SJSA1 (cell line): ENCODE measurements at regions not wholly inside any gene's neighbourhood (a gene's known extent, or its start where the extent isn't known, plus 50 kb on each side); places are given as distances from the start of the nearest gene placed in this dataset.

Experiments used
- DNase-seq, 2 experiments: peaks; one replicate each; pipeline ENCODE4 v3.0.0-alpha.2; 2015 to 2020; ENCODE audit warnings: low spot score in 2 of 2, low read depth in 1 of 2
- H3K27ac ChIP-seq: fragments of 250-450 bp; sonication (Bioruptor Pico); 2 replicates; pipeline ENCODE4 v1.5.1; 2020; ENCODE audit warnings: mild to moderate bottlenecking, moderate library complexity
- H3K27me3 ChIP-seq: fragments of 250-450 bp; sonication (Bioruptor Pico); replicated peaks from 2 replicates; pipeline ENCODE4 v1.5.1; 2020; ENCODE audit warnings: mild to moderate bottlenecking, moderate library complexity
- H3K36me3 ChIP-seq: fragments of 250-450 bp; sonication (Bioruptor Pico); 2 replicates; pipeline ENCODE4 v1.5.1; 2020; ENCODE audit warnings: mild to moderate bottlenecking
- H3K4me1 ChIP-seq: fragments of 250-450 bp; sonication (Bioruptor Pico); replicated peaks from 2 replicates; pipeline ENCODE4 v1.6.1; 2021; ENCODE audit warnings: mild to moderate bottlenecking
- H3K4me3 ChIP-seq: fragments of 250-450 bp; sonication (Bioruptor Pico); 2 replicates; pipeline ENCODE4 v1.5.1; 2020; ENCODE audit warnings: mild to moderate bottlenecking
- H3K9me3 ChIP-seq: fragments of 250-450 bp; sonication (Bioruptor Pico); replicated peaks from 2 replicates; pipeline ENCODE4 v1.5.1; 2020; ENCODE audit warnings: mild to moderate bottlenecking

GRCh38 chr1:93784538-93784937 lies 94.5 kb downstream of the DNTTIP2 start:
- no peaks in the 10 kb centered on the region; the same call in 1 of the 2 replicates for H3K9me3 ChIP-seq
- H3K27ac ChIP-seq: no peak overlapping the region
- no peak overlapping the region for H3K4me3 ChIP-seq
- H3K4me1 ChIP-seq: peaks cover 14% of the 10 kb centered on the region
- no peak for DNase-seq
- no peaks in the 10 kb centered on the region for H3K36me3 ChIP-seq
- no peaks in the 10 kb centered on the region for H3K27me3 ChIP-seq

GRCh38 chr1:93783876-93784275 lies 95.1 kb downstream of the DNTTIP2 start:
- no peak overlapping the region for H3K4me3 ChIP-seq
- no peak for DNase-seq
- H3K4me1 ChIP-seq: peaks cover 21% of the 10 kb centered on the region
- H3K27me3 ChIP-seq: no peaks in the 10 kb centered on the region
- no peak overlapping the region for H3K27ac ChIP-seq
- no peaks in the 10 kb centered on the region for H3K36me3 ChIP-seq
- H3K9me3 ChIP-seq: no peaks in the 10 kb centered on the region; the same call in 1 of the 2 replicates

DNA sequence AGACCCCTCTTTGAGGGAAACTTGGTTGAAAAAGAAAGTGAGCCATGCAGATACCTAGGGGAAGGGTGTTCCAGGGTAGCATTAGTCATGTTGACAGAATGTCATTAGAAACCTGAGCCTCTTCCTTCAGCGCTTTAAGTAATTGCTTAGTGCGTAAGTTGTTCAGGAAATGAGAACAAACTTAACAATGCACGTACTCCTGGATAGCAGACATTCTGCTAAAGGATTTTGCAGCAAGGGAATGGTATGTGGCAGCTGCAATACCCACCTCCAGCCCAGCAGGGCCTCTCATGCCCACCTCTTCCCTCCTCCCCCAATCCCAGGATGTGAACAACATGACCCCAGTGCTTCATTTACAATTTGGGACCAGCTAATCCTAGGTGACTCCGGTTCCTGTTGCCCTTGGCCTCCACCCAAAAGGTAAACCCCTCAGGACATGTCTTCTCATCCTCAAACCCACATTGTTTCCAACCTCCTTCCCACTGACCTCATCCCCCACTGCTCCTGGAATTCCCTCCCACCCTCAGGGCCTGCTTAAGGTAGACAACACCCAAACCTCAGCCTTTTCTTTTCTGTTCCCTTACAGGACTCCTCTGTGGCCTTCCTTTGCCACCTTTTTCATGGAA lies 98.0 kb upstream of the BCAR3 start:
- H3K4me3 ChIP-seq: no peak overlapping the region
- peaks cover 33% of the 10 kb centered on the region for H3K4me1 ChIP-seq
- H3K9me3 ChIP-seq: no peaks in the 10 kb centered on the region
- peak overlapping the region; percentile 80 for H3K27ac ChIP-seq
- H3K27me3 ChIP-seq: no peaks in the 10 kb centered on the region
- no peaks in the 10 kb centered on the region for H3K36me3 ChIP-seq
- DNase-seq: peak; percentile 68

- H3K27me3 ChIP-seq: no peaks in the 10 kb centered on the region
- H3K4me3 ChIP-seq: no peak overlapping the region
- DNase-seq: no peak
- H3K27ac ChIP-seq: no peak overlapping the region
- peaks cover 35% of the 10 kb centered on the region for H3K4me1 ChIP-seq
- H3K36me3 ChIP-seq: no peaks in the 10 kb centered on the region
- no peaks in the 10 kb centered on the region for H3K9me3 ChIP-seq
Measured at GRCh38 chr1:93778457-93778856, 96.8 kb upstream of the BCAR3 start.

GRCh38 chr1:93777255-93777654 lies 95.6 kb upstream of the BCAR3 start:
- DNase-seq: no peak
- H3K4me3 ChIP-seq: no peak overlapping the region
- H3K27me3 ChIP-seq: no peaks in the 10 kb centered on the region
- H3K36me3 ChIP-seq: no peaks in the 10 kb centered on the region
- H3K4me1 ChIP-seq: peaks cover 35% of the 10 kb centered on the region
- no peak overlapping the region for H3K27ac ChIP-seq
- H3K9me3 ChIP-seq: no peaks in the 10 kb centered on the region

DNA sequence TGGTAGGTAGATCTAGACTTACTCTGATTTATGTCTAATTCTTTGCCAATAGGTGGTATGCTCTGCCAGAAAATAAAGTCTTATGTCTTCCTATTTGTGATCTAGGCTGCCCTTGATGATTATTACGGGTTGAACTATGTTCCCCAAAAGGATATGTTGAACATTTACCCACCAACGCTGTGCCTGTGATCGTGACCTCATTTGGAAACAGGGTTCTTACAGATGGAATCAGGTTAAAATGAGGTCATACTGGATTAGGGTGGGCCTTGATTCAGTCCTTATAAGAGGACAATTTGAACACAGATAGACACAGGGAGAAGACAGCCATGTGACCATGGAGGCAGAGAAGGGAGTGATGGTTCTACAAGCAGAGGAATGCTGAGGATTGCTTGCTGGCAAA lies 95.1 kb upstream of the BCAR3 start:
- Histone ChIP-seq H3K9me3 (no peaks in the 10 kb centered on the region), H3K36me3 (no peaks in the 10 kb centered on the region), H3K27ac (no peak overlapping the region), H3K27me3 (no peaks in the 10 kb centered on the region), H3K4me3 (no peak overlapping the region), H3K4me1 (peaks cover 35% of the 10 kb centered on the region)
- no peak for DNase-seq

DNA sequence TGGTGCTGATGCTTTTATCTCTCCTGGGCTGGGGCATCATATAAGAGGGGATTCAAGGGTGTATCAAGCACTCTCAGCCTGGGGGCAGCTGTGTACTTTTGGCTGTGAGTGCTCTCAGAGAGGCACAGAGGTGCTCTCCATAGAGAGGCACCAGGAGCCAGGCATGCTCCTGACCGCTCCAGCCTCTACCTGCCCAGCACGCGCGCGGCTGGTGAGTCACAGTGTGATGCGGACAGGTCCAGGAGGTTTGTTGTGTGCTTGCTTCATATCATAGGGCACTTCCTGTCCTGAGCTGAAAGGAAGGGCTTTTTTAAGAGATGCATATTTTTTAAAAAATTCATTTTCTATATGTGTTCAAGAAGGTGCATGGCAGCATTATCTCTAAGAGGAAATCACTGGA lies 93.6 kb upstream of the BCAR3 start:
- Histone ChIP-seq H3K4me1 (peaks cover 27% of the 10 kb centered on the region), H3K9me3 (no peaks in the 10 kb centered on the region), H3K27ac (no peak overlapping the region), H3K27me3 (no peaks in the 10 kb centered on the region), H3K4me3 (no peak overlapping the region), H3K36me3 (no peaks in the 10 kb centered on the region)
- no peak for DNase-seq

DNA sequence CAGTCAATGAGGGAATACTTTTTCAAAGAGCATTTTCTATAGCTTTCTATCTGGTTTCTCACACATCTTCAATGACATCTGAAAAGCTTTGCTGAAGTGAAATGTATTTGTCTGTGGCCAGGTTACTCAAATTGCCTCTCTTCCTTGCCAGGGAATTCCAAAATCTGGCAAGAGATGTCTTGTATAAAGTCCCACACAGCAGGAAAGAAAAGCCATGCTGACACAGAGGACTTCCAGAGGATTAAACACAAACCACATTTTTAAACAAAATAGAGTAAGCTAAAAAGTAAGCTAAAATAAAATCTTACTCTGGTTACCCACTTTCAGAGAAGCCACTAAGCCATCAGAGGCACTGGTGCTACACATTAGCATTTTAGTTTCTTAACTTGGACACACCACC lies 93.1 kb upstream of the BCAR3 start:
- DNase-seq: no peak

DNA sequence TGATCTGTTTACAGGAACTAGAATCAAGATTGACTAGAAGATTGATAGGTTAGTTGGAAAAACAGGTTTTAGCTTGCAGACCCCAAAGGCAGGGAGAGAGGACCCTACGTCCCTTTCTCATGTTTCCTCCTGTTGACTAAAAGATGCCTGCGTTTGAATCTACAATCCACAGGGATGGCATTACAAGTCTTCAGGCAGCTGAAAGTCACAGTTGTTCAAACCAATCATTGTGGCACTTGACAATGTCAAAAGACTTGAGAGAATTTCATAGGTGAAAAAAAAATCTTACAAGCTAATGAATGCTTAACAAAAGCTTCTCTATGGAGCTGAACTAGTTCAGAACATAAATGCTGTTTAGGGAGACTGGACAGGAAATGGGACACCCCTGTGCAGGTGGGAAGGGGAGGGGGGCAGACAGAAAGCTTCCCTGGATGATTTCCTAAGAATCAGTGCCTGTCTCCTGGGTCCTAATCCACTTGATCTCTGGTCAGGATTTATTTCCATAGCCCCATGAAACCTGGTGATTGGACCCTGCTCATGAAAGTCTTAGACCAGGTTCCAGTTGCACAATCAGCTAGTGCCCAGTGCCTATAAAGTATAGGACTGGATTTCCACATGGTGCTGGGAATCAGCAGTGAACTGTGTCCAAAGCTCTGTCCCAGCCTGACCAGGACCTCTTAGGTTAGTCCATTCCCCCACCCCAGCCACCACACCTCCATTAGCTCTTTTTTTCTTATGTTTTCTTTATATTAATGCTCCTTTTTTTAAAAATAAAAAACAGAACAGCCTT lies 91.6 kb upstream of the BCAR3 start:
- DNase-seq: no peak
- peaks cover 16% of the 10 kb centered on the region for H3K4me1 ChIP-seq
- no peak overlapping the region for H3K4me3 ChIP-seq
- no peak overlapping the region for H3K27ac ChIP-seq
- no peaks in the 10 kb centered on the region for H3K9me3 ChIP-seq
- no peaks in the 10 kb centered on the region for H3K27me3 ChIP-seq
- no peaks in the 10 kb centered on the region for H3K36me3 ChIP-seq

More for the DNA sequence above, 93.1 kb upstream of the BCAR3 start:
- H3K27ac ChIP-seq: no peak overlapping the region
- H3K27me3 ChIP-seq: no peaks in the 10 kb centered on the region
- H3K36me3 ChIP-seq: no peaks in the 10 kb centered on the region
- H3K9me3 ChIP-seq: no peaks in the 10 kb centered on the region
- no peak overlapping the region for H3K4me3 ChIP-seq
- peaks cover 24% of the 10 kb centered on the region for H3K4me1 ChIP-seq

DNA sequence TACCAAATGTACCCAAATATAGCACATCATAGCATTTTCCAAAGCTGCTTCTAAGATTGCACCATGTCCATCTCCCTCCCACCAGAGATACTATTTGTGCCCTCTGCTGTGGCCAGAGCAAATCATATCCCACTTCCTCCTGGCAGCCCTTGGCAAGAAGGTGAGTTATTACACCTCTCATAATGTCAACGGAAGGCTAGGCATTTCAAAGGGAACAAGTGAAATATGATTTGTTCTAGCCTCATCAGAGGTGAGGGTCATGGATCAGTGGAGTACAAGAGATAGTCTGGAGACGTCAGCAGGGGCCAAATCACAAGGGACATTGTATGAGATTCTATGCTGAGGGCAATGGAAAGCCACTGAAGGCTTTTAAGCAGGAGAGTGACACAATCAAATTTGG lies 90.2 kb upstream of the BCAR3 start:
- Histone ChIP-seq H3K4me1 (peaks cover 16% of the 10 kb centered on the region), H3K9me3 (no peaks in the 10 kb centered on the region), H3K27me3 (no peaks in the 10 kb centered on the region), H3K27ac (no peak overlapping the region), H3K4me3 (no peak overlapping the region), H3K36me3 (no peaks in the 10 kb centered on the region)
- DNase-seq: no peak

DNA sequence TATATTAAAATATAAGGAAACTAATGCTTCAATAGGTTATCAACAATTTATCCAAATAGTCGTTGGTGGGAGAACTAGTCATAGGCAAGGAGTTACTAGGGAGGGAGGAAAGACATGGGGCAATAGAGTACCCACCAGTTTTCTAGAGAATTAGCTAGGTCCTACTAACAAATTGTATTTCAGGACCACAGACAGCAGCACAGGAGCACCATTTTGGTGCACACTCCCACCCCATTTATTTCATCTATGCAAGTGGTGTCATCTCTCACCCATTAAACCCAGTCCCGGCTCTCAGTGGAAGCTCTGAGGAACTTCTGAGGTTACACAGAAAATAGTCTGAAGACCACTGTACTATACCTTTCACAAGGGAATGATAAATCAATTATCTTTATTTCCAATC lies 89.0 kb upstream of the BCAR3 start:
- H3K27me3 ChIP-seq: no peaks in the 10 kb centered on the region
- no peak overlapping the region for H3K4me3 ChIP-seq
- H3K27ac ChIP-seq: no peak overlapping the region
- no peak for DNase-seq
- H3K36me3 ChIP-seq: no peaks in the 10 kb centered on the region
- no peaks in the 10 kb centered on the region for H3K9me3 ChIP-seq
- peaks cover 13% of the 10 kb centered on the region for H3K4me1 ChIP-seq

DNA sequence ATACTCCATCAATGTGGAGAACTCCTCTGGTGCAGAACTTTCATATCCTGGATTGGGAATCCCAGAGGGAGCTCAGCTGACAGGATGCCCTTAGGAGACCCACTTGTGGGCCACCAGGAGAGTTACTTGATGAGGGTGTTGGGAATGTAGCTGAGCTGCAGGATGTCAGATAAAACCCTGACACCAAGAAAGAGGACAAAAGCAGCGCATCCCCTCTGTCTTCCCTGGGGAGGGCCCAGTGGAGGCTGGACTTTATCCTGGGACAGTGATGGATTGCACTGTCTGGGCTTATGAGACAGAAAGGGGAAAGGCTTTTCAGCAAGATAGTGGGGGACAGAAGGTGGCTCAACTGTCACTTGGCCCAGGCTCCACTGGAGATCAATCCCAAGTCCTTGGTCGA lies 88.1 kb upstream of the BCAR3 start:
- no peaks in the 10 kb centered on the region for H3K9me3 ChIP-seq
- H3K27ac ChIP-seq: no peak overlapping the region
- no peak for DNase-seq
- peaks cover 8% of the 10 kb centered on the region for H3K4me1 ChIP-seq
- no peaks in the 10 kb centered on the region for H3K27me3 ChIP-seq
- H3K4me3 ChIP-seq: no peak overlapping the region
- no peaks in the 10 kb centered on the region for H3K36me3 ChIP-seq

DNA sequence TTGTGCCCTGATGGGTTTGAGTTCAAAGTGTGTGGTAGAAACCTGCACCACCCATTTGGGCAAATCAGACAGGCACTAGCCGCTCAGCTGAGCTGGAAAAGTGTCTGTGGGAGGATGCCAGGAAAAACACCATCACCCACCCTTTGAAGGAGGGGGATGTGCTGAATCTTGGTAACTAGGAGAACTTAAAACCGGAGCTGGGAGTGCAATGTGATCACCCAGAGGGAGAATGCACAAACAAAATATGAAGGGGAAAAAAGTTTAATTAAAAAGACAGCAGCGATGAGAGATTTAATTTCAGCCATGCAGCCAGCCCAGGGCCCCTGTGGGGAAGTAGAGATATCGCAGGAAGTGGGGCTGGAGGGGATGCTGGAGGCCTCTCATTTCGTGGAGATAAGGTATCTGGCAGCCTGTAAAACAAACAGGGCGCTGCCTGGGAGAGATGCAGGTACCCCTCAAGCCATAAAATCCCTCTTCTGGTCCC lies 86.8 kb upstream of the BCAR3 start:
- 0 out of 2 replicates have a peak, but pooled peaks cover 5% of the 10 kb centered on the region for H3K4me1 ChIP-seq
- DNase-seq: no peak
- H3K27me3 ChIP-seq: no peaks in the 10 kb centered on the region
- H3K4me3 ChIP-seq: no peak overlapping the region
- H3K9me3 ChIP-seq: no peaks in the 10 kb centered on the region
- H3K36me3 ChIP-seq: no peaks in the 10 kb centered on the region
- no peak overlapping the region for H3K27ac ChIP-seq

DNA sequence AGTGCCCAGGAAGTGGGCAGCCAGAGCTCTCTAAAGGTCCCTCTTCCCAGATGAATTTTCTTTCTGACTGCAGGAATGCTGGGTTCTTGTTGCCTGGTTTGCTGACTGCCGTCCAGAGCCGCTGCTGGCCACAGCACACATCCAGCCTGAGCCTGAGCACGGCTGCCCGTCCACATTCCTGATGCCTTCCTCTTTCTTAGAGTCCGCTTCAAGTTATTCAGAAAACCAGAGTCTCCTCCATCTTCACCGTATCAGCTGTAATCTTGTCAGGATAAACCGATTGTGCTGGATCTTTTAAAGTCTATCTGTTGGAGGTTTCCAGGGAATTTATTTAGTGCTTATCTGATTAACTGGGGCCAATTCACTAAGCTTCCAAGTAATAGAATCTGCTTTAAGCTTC lies 84.8 kb upstream of the BCAR3 start:
- Histone ChIP-seq H3K27ac (no peak overlapping the region), H3K9me3 (no peaks in the 10 kb centered on the region), H3K4me3 (no peak overlapping the region), H3K4me1 (0 out of 2 replicates have a peak, but pooled peaks cover 5% of the 10 kb centered on the region), H3K36me3 (no peaks in the 10 kb centered on the region), H3K27me3 (no peaks in the 10 kb centered on the region)
- no peak for DNase-seq
